Activated CD4-positive, alpha-beta T cell treated with anti-CD3 and anti-CD28 coated beads, Interleukin-2, amount 50 U/mL, for 16 hours (primary cell): ENCODE measurements at regions not wholly inside any gene's neighbourhood (a gene's known extent, or its start where the extent isn't known, plus 50 kb on each side); places are given as distances from the start of the nearest gene placed in this dataset.
"Not testable (repeated sequence)": the region's sequence is repeated elsewhere in the genome, so short reads cannot be mapped to it uniquely, and the experiment has no call there.

ENCODE experiments used
- DNase-seq: peaks from one replicate; pipeline ENCODE4 v3.0.0-alpha.2; 2020

- DNase-seq, result no peak
These were observed 102.7 kb downstream of the TENT5C start for GRCh38 chr1:117708323-117709248.

- DNase-seq, result no peak
These were observed 103.4 kb downstream of the TENT5C start for GRCh38 chr1:117709249-117709691.

GRCh38 chr1:117710710-117711109, 104.9 kb downstream of the TENT5C start:
- no peak for DNase-seq

GRCh38 chr1:117712621-117713020, 106.8 kb downstream of the TENT5C start:
- DNase-seq, result no peak

- DNase-seq, result no peak
These were observed 108.7 kb downstream of the TENT5C start for GRCh38 chr1:117714546-117714945.

GRCh38 chr1:117716030-117716429, 110.2 kb downstream of the TENT5C start:
- DNase-seq, result not testable (repeated sequence)

- DNase-seq, result not testable (repeated sequence)
These were observed 112.1 kb downstream of the TENT5C start for GRCh38 chr1:117717980-117718379.

GRCh38 chr1:117718596-117718995, 112.7 kb downstream of the TENT5C start:
- DNase-seq, result not testable (repeated sequence)

GRCh38 chr1:117719004-117719403, 113.2 kb downstream of the TENT5C start:
- no peak for DNase-seq

GRCh38 chr1:117732065-117732797, 126.4 kb downstream of the TENT5C start:
- DNase-seq, result no peak

GRCh38 chr1:117732956-117733355, 127.1 kb downstream of the TENT5C start:
- DNase-seq, result no peak

GRCh38 chr1:117734403-117734802, 128.6 kb downstream of the TENT5C start:
- DNase-seq, result no peak

GRCh38 chr1:117735045-117735992, 129.5 kb downstream of the TENT5C start:
- DNase-seq, result peak; percentile 37

- no peak for DNase-seq
These were observed 133.7 kb downstream of the TENT5C start for GRCh38 chr1:117739504-117739903.

GRCh38 chr1:117740496-117740895, 134.6 kb downstream of the TENT5C start:
- no peak for DNase-seq

- not testable (repeated sequence) for DNase-seq
These were observed 140.7 kb downstream of the TENT5C start for GRCh38 chr1:117746565-117746964.

- DNase-seq, result no peak
These were observed 141.8 kb downstream of the TENT5C start for GRCh38 chr1:117747605-117748004.

GRCh38 chr1:117751321-117751720, 145.5 kb downstream of the TENT5C start:
- no peak for DNase-seq

GRCh38 chr1:117752661-117753060, 146.8 kb downstream of the TENT5C start:
- DNase-seq, result no peak

GRCh38 chr1:117753232-117753631, 147.4 kb downstream of the TENT5C start:
- DNase-seq, result no peak

GRCh38 chr1:117753652-117754051, 147.8 kb downstream of the TENT5C start:
- DNase-seq, result no peak
